ENCODE measurements at regions not wholly inside any gene's neighbourhood (a gene's known extent, or its start where the extent isn't known, plus 50 kb on each side); places are given as distances from the start of the nearest gene placed in this dataset.

GRCh38 chr4:23009093-23009492, 316.4 kb downstream of the GBA3 start:
- H3K9me3 ChIP-seq, result no peaks in the 10 kb centered on the region
- no peaks in the 10 kb centered on the region for H3K27me3 ChIP-seq
- intact Hi-C loops (cut with DNase I; ENCODE audit: low total_unique reads), result no loop called here
- no peaks in the 10 kb centered on the region for H3K36me3 ChIP-seq
- no peak overlapping the region for H3K4me3 ChIP-seq
- H3K27ac ChIP-seq, result no peak overlapping the region
- DNase-seq, result no peak
- no peaks in the 10 kb centered on the region for H3K4me1 ChIP-seq
- no peak for TF ChIP-seq POLR2A (IDR thresholded peaks at IDR 0.05)
- TF ChIP-seq, protein P1, sequence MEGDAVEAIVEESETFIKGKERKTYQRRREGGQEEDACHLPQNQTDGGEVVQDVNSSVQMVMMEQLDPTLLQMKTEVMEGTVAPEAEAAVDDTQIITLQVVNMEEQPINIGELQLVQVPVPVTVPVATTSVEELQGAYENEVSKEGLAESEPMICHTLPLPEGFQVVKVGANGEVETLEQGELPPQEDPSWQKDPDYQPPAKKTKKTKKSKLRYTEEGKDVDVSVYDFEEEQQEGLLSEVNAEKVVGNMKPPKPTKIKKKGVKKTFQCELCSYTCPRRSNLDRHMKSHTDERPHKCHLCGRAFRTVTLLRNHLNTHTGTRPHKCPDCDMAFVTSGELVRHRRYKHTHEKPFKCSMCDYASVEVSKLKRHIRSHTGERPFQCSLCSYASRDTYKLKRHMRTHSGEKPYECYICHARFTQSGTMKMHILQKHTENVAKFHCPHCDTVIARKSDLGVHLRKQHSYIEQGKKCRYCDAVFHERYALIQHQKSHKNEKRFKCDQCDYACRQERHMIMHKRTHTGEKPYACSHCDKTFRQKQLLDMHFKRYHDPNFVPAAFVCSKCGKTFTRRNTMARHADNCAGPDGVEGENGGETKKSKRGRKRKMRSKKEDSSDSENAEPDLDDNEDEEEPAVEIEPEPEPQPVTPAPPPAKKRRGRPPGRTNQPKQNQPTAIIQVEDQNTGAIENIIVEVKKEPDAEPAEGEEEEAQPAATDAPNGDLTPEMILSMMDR (IDR thresholded peaks at IDR 0.05), result no peak

DNA sequence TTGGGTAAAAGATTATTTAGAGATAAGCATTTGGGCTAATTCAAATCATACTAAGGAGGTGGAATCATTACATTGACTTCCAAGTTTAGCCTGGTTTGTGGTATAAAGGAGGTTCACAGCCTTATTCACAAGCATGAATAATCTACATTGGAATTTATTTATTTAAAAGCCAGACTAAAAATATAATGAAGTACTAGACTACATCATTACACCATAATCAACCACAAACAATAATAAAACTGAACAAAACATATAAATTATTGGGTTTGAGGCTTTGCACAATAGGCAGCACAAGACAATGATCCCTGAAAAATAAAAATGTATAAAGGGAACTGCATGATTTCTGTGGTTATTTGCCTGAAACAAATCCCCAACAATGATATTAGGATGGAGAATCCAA, 314.0 kb downstream of the GBA3 start:
- H3K9me3 ChIP-seq, result no peaks in the 10 kb centered on the region
- intact Hi-C loops (cut with DNase I; ENCODE audit: low total_unique reads), result no loop called here
- H3K4me1 ChIP-seq, result no peaks in the 10 kb centered on the region
- H3K36me3 ChIP-seq, result no peaks in the 10 kb centered on the region
- TF ChIP-seq, protein P1 (IDR thresholded peaks at IDR 0.05), result no peak
- TF ChIP-seq POLR2A (IDR thresholded peaks at IDR 0.05), result no peak
- no peak overlapping the region for H3K27ac ChIP-seq
- no peaks in the 10 kb centered on the region for H3K27me3 ChIP-seq
- DNase-seq, result no peak
- no peak overlapping the region for H3K4me3 ChIP-seq

DNA sequence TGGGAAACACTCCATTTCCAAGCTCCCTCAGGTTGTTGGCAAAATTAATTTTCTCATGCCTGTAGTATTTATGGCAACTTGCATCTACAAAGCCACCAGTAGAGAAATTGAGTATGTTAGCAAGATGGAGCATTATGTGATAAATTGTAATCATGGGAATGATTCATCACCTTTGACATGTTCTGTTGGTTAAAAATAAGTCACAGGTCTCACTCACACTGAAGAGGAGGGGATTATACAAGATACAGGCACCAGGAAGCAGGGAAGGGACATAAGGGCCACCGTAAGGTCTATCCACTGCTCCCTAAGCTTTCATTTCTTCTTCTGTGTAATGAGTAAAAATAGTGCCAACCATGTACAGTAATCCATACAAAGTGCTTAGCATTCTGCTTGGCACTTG, 313.0 kb downstream of the GBA3 start:
- Histone ChIP-seq H3K36me3 (no peaks in the 10 kb centered on the region), H3K27ac (no peak overlapping the region), H3K27me3 (no peaks in the 10 kb centered on the region), H3K4me3 (no peak overlapping the region), H3K9me3 (no peaks in the 10 kb centered on the region), H3K4me1 (no peaks in the 10 kb centered on the region)
- no peak for TF ChIP-seq POLR2A (IDR thresholded peaks at IDR 0.05)
- TF ChIP-seq, protein P1 (IDR thresholded peaks at IDR 0.05), result no peak
- intact Hi-C loops (cut with DNase I; ENCODE audit: low total_unique reads), result no loop called here
- DNase-seq, result no peak

DNA sequence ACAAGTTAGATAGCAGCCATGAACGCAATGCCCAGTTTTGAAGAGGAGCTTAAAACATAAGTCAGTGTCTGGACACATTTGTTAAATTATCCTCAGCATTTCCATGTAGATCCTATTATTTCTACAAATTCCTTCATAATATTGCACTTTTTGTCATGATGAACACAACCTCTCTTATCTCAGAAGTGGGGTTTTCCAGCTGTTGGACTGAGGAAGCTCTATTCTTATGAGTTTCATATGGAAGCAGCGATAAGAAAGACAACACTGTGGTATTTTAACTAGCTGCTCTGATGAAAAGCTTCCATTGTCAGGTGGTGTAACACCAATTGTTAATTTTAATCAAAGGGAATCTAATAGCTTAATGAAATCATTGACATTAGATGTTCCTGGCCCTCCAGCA, 308.7 kb downstream of the GBA3 start:
- H3K9me3 ChIP-seq, result no peaks in the 10 kb centered on the region
- H3K4me3 ChIP-seq, result no peak overlapping the region
- intact Hi-C loops (cut with DNase I; ENCODE audit: low total_unique reads), result no loop called here
- DNase-seq, result no peak
- H3K27me3 ChIP-seq, result no peaks in the 10 kb centered on the region
- no peaks in the 10 kb centered on the region for H3K4me1 ChIP-seq
- no peak overlapping the region for H3K27ac ChIP-seq
- H3K36me3 ChIP-seq, result no peaks in the 10 kb centered on the region
- TF ChIP-seq, protein P1 (IDR thresholded peaks at IDR 0.05), result no peak
- TF ChIP-seq POLR2A (IDR thresholded peaks at IDR 0.05), result no peak

- Histone ChIP-seq H3K4me3 (no peak overlapping the region), H3K36me3 (no peaks in the 10 kb centered on the region)
- intact Hi-C loops (cut with DNase I; ENCODE audit: low total_unique reads), result no loop called here
Measured at GRCh38 chr4:22999419-22999818, 306.7 kb downstream of the GBA3 start.

More at GRCh38 chr4:22999419-22999818, 306.7 kb downstream of the GBA3 start:
- H3K4me1 ChIP-seq, result no peaks in the 10 kb centered on the region
- DNase-seq, result no peak
- no peak for TF ChIP-seq POLR2A (IDR thresholded peaks at IDR 0.05)
- TF ChIP-seq, protein P1 (IDR thresholded peaks at IDR 0.05), result no peak
- no peak overlapping the region for H3K27ac ChIP-seq
- no peaks in the 10 kb centered on the region for H3K27me3 ChIP-seq
- H3K9me3 ChIP-seq, result no peaks in the 10 kb centered on the region

Data from uterus (tissue), 3 donors.